AG10803 (cell line): ENCODE measurements at regions not wholly inside any gene's neighbourhood (a gene's known extent, or its start where the extent isn't known, plus 50 kb on each side); places are given as distances from the start of the nearest gene placed in this dataset.
"Not testable (repeated sequence)": the region's sequence is repeated elsewhere in the genome, so short reads cannot be mapped to it uniquely, and the experiment has no call there.

Source experiments
- DNase-seq: peaks from one replicate; pipeline ENCODE4 v3.0.0; 2010; ENCODE audit warnings: low read depth
- H3K4me3 ChIP-seq: 2 replicates; pipeline ENCODE4 v1.5.1; 2011; ENCODE audit warnings: mild to moderate bottlenecking, low read length, control low read depth
- CTCF ChIP-seq: conservative IDR thresholded peaks from 2 replicates; pipeline ENCODE4 v1.5.1; 2011; ENCODE audit warnings: mild to moderate bottlenecking, low read length, control low read depth, inconsistent platforms

DNA sequence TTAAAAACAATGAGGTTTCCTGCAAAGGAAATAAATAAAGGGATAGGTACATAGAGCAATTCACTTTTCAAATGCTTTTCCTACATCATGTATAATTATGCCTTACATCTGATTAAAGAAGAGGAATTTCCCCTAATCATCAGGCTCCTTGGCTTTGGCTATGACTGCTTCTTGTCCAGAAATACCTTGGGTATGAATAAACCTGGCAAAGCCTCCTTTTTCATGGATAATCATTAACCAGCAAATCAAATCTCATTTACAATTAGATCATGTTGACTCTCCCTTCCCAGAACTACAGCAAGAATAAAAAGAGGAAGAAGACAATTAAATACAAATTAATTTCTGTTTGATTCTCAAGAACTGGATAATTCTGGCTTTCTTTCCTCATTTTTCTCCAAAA is 58.0 kb upstream of the CD2AP start:
- no peak for DNase-seq
- TF ChIP-seq CTCF, result no peak
- no peak overlapping the region for H3K4me3 ChIP-seq

DNA sequence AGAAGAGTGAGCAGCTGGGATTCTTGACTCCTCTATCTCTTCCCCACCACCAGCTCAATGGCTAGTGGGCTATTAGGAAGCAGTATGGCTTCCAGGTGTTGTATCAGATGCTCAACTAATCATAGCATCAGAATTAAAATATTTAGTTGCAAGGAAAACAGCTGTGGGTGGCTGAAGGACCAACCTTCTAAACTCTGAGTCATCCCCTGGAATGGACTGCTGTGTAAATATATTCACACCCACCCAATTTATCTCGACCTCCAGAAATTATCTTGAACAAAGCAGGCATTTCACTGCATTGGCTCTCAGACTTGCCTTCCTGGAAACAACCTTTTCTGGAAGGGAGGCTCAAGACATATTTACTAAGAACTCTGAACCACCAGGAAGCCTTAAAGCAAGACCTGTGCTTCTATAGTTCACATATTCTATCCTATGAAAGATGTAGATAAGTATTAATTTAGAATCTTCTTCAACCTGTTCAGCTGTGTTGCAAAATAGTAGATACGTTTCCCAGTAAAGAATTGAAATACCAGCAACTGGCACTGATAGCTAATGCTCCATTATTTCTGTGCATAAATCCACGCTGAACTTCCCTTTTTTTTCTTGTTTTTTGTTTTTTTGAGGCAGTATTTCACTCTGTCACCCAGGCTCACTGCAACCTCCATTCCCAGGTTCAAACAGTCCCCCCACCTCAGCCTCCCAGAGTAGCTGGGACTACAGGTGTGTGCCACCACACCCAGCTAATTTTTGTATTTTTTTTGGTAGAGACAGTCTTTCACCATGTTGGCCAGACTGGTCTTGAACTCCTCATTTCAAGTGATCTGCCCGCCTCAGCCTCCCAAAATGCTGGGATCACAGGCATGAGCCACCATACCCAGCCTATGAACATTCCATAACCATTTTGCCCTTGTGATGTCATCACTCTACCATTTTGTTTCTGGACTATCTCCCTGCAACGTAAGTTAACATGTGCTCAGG is 56.9 kb upstream of the CD2AP start:
- TF ChIP-seq CTCF, result no peak
- H3K4me3 ChIP-seq, result no peak overlapping the region
- DNase-seq, result no peak

- no peak for DNase-seq
- H3K4me3 ChIP-seq, result no peak overlapping the region
- no peak for TF ChIP-seq CTCF
These were observed 54.5 kb upstream of the CD2AP start for GRCh38 chr6:47423079-47423478.

DNA sequence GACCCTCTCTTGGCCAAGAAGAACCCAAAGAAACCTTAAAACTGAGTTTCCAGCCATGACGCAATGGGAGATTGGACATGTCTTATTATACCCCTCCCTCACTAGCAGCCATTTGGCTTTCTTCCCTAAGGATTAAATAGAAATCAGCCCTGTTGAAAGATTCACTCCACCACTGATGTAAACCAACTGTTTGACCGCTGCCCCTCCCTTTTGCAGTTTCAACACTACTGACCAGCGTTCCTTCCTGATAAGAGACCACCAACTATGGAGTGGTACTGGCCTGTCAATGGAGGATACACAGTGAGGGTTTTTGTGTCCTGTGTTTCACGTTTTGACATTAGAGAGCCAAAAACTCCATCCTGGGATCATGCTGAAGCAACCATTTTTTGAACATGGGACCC is 53.2 kb upstream of the CD2AP start:
- no peak for DNase-seq
- H3K4me3 ChIP-seq, result no peak overlapping the region
- no peak for TF ChIP-seq CTCF

DNA sequence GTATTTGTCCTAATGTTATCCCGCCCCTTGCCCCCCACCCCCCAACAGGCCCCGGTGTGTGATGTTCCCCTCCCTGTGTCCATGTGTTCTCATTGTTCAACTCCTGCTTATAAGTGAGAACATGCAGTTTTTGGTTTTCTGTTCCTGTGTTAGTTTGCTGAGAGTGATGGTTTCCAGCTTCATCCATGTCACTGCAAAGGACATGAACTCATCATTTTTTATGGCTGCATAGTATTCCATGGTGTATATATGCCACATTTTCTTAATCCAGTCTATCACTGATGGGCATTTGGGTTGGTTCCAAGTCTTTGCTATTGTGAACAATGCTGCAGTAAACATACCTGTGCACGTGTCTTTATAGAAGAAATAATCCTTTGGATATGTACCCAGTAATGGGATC is 51.9 kb upstream of the CD2AP start:
- H3K4me3 ChIP-seq, DNase-seq: not testable (repeated sequence)

DNA sequence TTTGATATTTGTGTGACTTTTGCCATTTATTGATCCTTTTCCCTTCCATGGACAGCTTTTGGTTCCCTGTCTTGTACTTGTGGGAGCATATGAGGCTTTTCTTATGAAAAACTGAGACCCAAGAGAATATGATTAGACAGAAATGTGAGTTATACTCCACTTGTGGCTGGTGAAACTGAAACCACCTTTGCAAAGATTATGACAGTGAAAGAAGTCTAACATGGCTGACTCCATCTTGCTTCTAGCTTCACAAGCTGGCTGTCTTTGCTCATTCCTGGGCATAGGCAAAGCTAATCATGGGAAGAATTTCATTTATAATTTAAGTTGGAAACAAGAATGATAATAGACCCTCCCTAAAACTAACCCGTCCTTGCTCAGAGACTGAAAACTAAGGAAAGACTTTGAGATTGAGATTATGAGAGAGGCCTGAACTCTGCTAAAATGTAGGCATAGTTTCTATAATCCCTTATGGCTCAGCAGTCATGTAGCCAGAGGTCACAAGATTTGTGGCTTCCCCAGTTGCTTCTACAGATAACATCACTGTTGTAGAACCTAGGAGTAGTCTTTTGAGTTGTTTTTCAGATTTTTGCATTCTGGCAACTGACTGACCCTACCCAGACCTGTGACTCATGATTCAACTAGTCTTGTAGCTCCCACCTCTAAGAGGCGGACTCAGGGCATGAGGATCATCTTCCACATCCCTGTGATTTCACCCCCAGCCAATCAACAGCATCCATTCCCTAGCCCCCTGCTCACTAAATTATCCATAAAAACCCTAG is 50.9 kb upstream of the CD2AP start:
- no peak for TF ChIP-seq CTCF
- no peak overlapping the region for H3K4me3 ChIP-seq
- no peak for DNase-seq

DNA sequence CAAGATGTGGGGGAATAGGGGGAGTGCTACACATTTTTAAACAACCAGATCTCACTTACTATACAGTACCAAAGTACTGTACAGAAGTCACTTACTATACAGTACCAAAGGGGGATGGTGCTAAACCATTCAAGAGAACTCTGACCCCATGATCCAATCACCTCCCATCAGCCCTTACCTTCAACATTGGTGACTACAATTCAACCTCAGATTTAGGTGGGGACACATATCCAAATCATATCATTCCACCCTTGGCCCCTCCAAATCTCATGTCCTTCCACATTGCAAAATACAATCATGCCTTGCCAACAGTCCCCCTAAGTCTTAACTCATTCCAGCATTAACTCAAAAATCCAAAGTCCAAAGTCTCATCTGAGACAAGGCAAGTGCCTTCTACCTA is 49.9 kb upstream of the CD2AP start:
- H3K4me3 ChIP-seq, result no peak overlapping the region
- DNase-seq, result no peak
- TF ChIP-seq CTCF, result no peak
